Ovary (tissue), 3 donors: ENCODE measurements at regions not wholly inside any gene's neighbourhood (a gene's known extent, or its start where the extent isn't known, plus 50 kb on each side); places are given as distances from the start of the nearest gene placed in this dataset.

ENCODE experiments used
- CTCF ChIP-seq, 3 donors: fragments of 450-650 bp in 2 of 3; fragments of 200-600 bp in 1 of 3; IDR thresholded peaks; one replicate each; pipeline versions ENCODE4 v1.5.1 to v1.8.0; 2016 to 2022; ENCODE audit warnings: antibody characterized with exemption in 3 of 3, mild to moderate bottlenecking in 1 of 3
- EP300 ChIP-seq: sonication (generic); formaldehyde crosslinking; IDR thresholded peaks from one replicate; pipeline ENCODE4 v1.6.1; 2017; ENCODE audit warnings: antibody characterized with exemption
- POLR2A ChIP-seq: fragments of 450-650 bp; IDR thresholded peaks from one replicate; pipeline ENCODE4 v1.6.1; 2017; ENCODE audit warnings: antibody characterized with exemption, mild to moderate bottlenecking, moderate library complexity
- donor health status: DM: no; HTN: no; CAD: no.

DNA sequence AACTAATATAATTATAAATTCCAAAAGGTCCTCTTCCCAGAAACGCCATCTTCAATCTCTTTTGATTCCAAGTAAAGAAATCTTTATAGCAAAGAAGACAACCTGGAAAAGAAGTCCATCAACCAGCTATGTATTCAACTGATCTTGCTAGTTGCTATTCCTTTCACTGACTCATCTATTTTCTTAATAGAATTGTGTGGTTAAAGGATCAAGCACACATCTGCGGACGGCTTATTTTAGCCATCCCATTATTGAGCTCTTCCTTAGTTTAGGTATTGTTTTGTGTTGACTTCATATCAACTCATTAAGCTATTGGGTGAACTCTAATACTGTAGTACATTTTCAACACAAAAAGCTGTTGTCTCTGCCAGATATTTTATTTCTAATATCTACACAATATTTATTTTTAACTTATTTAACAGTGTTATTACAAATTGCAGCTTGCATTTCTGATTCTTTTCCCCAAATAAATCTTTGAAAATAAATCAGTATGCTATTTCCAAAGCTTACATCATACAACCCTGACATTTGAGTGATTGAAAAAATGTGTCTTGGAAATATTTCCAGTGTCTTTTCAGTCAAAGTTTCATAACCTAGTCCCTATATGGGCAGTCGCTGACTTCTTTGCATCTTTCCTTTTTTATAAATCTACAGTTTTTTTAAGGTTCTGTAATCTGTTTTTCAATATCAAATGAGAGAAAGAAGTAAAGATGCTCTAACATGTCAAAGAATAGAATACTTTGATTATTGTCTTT, 158.8 kb upstream of the SPRY2 start:
- TF ChIP-seq POLR2A (no peak), CTCF (IDR thresholded peaks at IDR 0.05) (no peak), EP300 (no peak)
